ENCODE measurements at regions not wholly inside any gene's neighbourhood (a gene's known extent, or its start where the extent isn't known, plus 50 kb on each side); places are given as distances from the start of the nearest gene placed in this dataset.

DNA sequence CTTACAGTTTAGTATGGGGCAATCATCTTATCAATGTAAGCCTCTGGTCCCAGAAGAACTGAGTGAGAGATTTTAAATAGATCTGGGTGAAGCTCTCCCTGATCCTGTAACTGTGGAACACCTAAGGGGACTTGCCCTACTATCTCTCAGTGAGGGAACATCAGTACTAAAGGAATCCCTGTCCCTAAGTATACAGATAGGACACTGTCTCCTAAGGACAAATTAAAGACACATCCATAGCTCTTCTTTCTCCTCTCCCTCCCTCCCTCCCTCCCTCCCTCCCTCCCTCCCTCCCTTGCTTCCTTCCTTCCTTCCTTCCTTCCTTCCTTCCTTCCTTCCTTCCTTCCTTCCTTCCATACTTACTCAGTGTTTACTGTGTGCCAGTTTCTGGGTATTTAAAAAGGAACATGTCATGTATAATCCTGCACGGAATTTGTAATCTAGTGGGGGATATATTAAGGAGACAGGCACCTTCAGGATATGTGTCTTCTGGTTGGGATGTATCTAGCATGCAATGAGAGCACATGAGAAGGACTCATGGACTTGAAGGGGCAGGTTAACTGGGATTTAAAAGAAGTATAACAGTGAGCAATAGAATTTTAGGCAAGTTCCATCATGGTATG is 222.2 kb upstream of the ATP5MC3 start:
- TF ChIP-seq CEBPB (IDR thresholded peaks at IDR 0.05), result no peak
- TF ChIP-seq, protein P1, sequence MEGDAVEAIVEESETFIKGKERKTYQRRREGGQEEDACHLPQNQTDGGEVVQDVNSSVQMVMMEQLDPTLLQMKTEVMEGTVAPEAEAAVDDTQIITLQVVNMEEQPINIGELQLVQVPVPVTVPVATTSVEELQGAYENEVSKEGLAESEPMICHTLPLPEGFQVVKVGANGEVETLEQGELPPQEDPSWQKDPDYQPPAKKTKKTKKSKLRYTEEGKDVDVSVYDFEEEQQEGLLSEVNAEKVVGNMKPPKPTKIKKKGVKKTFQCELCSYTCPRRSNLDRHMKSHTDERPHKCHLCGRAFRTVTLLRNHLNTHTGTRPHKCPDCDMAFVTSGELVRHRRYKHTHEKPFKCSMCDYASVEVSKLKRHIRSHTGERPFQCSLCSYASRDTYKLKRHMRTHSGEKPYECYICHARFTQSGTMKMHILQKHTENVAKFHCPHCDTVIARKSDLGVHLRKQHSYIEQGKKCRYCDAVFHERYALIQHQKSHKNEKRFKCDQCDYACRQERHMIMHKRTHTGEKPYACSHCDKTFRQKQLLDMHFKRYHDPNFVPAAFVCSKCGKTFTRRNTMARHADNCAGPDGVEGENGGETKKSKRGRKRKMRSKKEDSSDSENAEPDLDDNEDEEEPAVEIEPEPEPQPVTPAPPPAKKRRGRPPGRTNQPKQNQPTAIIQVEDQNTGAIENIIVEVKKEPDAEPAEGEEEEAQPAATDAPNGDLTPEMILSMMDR (IDR thresholded peaks at IDR 0.05), result no peak
